Parathyroid adenoma (tissue), 2 donors: ENCODE measurements at regions not wholly inside any gene's neighbourhood (a gene's known extent, or its start where the extent isn't known, plus 50 kb on each side); places are given as distances from the start of the nearest gene placed in this dataset.
"Not testable (repeated sequence)": the region's sequence is repeated elsewhere in the genome, so short reads cannot be mapped to it uniquely, and the experiment has no call there.

ENCODE experiments used
- H2AFZ ChIP-seq: fragments of 300-600 bp; sonication (generic); one replicate; pipeline ENCODE4 v1.7.0; 2017; ENCODE audit warnings: antibody characterized with exemption, mild to moderate bottlenecking
- H3K27ac ChIP-seq: fragments of 300-600 bp; sonication (generic); one replicate; pipeline ENCODE4 v1.7.0; 2017
- H3K27me3 ChIP-seq: fragments of 300-600 bp; sonication (generic); one replicate; pipeline ENCODE4 v1.7.0; 2017; ENCODE audit warnings: low read length; ENCODE audit not compliant: control insufficient read depth, insufficient read depth
- H3K36me3 ChIP-seq: fragments of 300-600 bp; sonication (generic); one replicate; pipeline ENCODE4 v1.7.0; 2017; ENCODE audit warnings: low read length; ENCODE audit not compliant: control insufficient read depth, insufficient read depth
- H3K4me1 ChIP-seq: fragments of 300-600 bp; sonication (generic); one replicate; pipeline ENCODE4 v1.7.0; 2017; ENCODE audit warnings: control low read depth
- H3K4me2 ChIP-seq: fragments of 300-600 bp; sonication (generic); one replicate; pipeline ENCODE4 v1.7.0; 2017; ENCODE audit warnings: low read length
- H3K4me3 ChIP-seq: fragments of 300-600 bp; sonication (generic); one replicate; pipeline ENCODE4 v1.7.0; 2017; ENCODE audit warnings: low read depth, low read length
- H3K79me2 ChIP-seq: fragments of 300-600 bp; sonication (generic); one replicate; pipeline ENCODE4 v1.7.0; 2017; ENCODE audit warnings: control low read depth
- H3K9ac ChIP-seq: fragments of 300-600 bp; sonication (generic); one replicate; pipeline ENCODE4 v1.7.0; 2017; ENCODE audit warnings: mild to moderate bottlenecking
- H3K9me3 ChIP-seq: fragments of 300-600 bp; sonication (generic); one replicate; pipeline ENCODE4 v1.7.0; 2017; ENCODE audit warnings: low read length; ENCODE audit not compliant: control insufficient read depth
- TF ChIP-seq, protein P1 (sequence below): fragments of 300-600 bp; sonication (generic); IDR thresholded peaks from one replicate; pipeline ENCODE4 v1.7.0; 2017; ENCODE audit warnings: antibody characterized with exemption, mild to moderate bottlenecking
- donor health status: primary hyperparathyroidism.

DNA sequence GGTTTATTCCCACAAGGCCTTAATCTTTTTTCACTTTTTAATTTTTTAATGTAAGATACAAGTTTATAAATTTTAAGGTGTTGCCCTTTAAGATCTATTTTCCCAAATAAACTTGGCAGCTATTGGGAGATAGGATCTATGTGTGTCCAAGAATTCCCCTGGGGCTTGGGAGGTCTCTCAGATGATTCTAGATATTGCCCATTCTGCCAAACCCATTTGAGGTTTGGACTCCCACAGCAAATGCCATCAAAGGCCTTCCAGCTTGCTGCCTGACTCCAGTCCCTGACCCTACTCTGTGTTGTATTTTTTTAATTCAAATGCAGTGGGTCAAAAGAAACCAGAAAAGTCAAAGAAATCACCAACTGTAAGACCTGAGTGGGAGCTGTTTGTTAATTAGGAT lies 120.0 kb upstream of the CHRDL1 start:
- H3K4me1 ChIP-seq: peaks cover 10% of the 10 kb centered on the region
- no peak overlapping the region for H3K27ac ChIP-seq
- no peak overlapping the region for H3K4me2 ChIP-seq
- H3K27me3 ChIP-seq: no peaks in the 10 kb centered on the region
- no peak overlapping the region for H3K9ac ChIP-seq
- TF ChIP-seq, protein P1, sequence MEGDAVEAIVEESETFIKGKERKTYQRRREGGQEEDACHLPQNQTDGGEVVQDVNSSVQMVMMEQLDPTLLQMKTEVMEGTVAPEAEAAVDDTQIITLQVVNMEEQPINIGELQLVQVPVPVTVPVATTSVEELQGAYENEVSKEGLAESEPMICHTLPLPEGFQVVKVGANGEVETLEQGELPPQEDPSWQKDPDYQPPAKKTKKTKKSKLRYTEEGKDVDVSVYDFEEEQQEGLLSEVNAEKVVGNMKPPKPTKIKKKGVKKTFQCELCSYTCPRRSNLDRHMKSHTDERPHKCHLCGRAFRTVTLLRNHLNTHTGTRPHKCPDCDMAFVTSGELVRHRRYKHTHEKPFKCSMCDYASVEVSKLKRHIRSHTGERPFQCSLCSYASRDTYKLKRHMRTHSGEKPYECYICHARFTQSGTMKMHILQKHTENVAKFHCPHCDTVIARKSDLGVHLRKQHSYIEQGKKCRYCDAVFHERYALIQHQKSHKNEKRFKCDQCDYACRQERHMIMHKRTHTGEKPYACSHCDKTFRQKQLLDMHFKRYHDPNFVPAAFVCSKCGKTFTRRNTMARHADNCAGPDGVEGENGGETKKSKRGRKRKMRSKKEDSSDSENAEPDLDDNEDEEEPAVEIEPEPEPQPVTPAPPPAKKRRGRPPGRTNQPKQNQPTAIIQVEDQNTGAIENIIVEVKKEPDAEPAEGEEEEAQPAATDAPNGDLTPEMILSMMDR: no peak
- H3K79me2 ChIP-seq: no peaks in the 10 kb centered on the region
- H3K36me3 ChIP-seq: no peaks in the 10 kb centered on the region
- no peak overlapping the region for H3K4me3 ChIP-seq
- no peaks in the 10 kb centered on the region for H3K9me3 ChIP-seq
- no peak overlapping the region for H2AFZ ChIP-seq

DNA sequence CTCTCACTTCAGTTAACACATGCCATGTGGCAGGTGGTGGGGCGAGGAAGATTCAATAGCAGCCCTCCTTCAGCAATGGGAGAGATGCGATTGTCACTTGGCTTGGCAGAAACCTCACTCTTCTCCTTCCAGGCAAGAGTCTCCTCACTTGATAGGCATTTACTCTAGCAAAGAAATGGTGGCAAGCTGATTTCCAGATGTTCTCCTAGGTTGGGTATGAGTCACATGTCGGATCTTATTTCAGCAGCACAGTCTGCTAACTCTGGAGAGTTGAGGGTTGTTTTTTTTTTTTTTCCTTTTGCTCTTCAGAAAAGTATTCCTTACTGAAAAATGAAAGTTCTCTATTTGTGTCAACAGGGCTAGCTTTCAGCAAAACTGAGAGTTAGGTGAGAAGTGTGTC lies 119.5 kb upstream of the CHRDL1 start:
- peaks cover 10% of the 10 kb centered on the region for H3K4me1 ChIP-seq
- no peak overlapping the region for H2AFZ ChIP-seq
- H3K36me3 ChIP-seq: no peaks in the 10 kb centered on the region
- peak overlapping the region; percentile 41 for H3K27ac ChIP-seq
- H3K79me2 ChIP-seq: no peaks in the 10 kb centered on the region
- TF ChIP-seq, protein P1: no peak
- no peaks in the 10 kb centered on the region for H3K9me3 ChIP-seq
- no peak overlapping the region for H3K9ac ChIP-seq
- H3K4me2 ChIP-seq: no peak overlapping the region
- H3K4me3 ChIP-seq: no peak overlapping the region
- no peaks in the 10 kb centered on the region for H3K27me3 ChIP-seq

DNA sequence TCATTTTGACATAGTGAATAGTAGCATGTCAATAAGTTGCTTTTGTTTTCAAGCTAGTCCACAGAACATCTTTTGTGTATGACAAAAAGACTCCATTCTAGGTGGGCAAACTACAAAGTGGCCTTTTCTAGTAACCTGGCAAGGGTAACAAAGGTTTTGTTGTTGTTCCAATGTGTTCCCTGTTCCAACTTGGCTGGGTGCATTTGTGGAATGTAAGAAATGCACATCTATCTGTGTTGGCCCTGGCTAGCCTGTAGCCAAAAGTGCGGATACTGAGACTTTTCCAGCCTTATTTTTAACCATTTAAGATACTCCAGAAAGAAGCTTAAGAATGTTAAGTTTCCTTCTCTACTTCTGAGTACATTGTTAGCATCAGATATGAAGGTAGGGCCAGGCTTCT lies 118.7 kb upstream of the CHRDL1 start:
- no peak overlapping the region for H2AFZ ChIP-seq
- no peak overlapping the region for H3K9ac ChIP-seq
- no peaks in the 10 kb centered on the region for H3K27me3 ChIP-seq
- TF ChIP-seq, protein P1: no peak
- no peaks in the 10 kb centered on the region for H3K79me2 ChIP-seq
- H3K27ac ChIP-seq: peak overlapping the region; percentile 60
- H3K9me3 ChIP-seq: no peaks in the 10 kb centered on the region
- H3K4me3 ChIP-seq: no peak overlapping the region
- no peaks in the 10 kb centered on the region for H3K36me3 ChIP-seq
- H3K4me1 ChIP-seq: peaks cover 10% of the 10 kb centered on the region
- no peak overlapping the region for H3K4me2 ChIP-seq

DNA sequence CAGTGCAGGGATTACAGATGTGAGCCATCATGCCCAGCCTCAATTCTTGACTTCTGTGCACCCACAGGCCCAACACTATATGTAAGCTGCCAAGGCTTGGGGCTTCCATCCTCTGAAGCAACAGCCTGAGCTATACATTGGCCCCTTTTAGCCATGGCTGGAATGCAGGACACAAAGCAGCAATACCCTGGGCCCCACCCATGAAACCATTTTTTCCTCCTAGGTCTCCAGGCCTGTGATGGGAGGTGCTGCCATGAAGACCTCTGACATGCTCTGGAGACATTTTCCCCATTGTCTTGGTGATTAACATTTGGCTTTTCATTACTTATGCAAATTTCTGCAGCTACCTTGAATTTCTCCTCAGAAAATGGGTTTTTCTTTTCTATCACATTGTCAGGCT lies 109.1 kb upstream of the CHRDL1 start:
- not testable (repeated sequence) for H3K27me3 ChIP-seq, H3K4me3 ChIP-seq, H3K4me1 ChIP-seq, H3K9me3 ChIP-seq, H3K27ac ChIP-seq, H3K36me3 ChIP-seq, H2AFZ ChIP-seq, H3K4me2 ChIP-seq, H3K79me2 ChIP-seq, H3K9ac ChIP-seq

DNA sequence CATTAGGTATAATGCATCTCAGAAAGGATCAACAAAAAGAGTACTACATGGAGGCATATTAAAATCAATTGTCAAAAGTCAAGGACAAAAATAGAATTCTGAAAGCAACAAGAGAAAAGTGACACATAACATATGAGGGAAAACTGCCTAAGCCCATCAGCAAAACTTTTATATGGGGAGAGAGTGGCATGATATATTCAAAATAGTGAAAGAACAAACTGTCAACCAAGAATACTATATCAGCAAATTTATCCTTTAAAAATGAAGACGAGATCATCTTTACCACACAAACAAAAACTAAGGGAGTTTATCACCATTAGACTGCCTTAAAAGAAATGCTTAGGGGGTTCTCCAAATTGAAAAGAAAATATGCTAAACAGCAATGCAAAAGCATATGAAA lies 86.4 kb upstream of the CHRDL1 start:
- H2AFZ ChIP-seq: no peak overlapping the region
- no peaks in the 10 kb centered on the region for H3K36me3 ChIP-seq
- no peak overlapping the region for H3K4me3 ChIP-seq
- no peak overlapping the region for H3K4me2 ChIP-seq
- no peaks in the 10 kb centered on the region for H3K27me3 ChIP-seq
- H3K9ac ChIP-seq: no peak overlapping the region
- no peaks in the 10 kb centered on the region for H3K4me1 ChIP-seq
- H3K79me2 ChIP-seq: no peaks in the 10 kb centered on the region
- H3K27ac ChIP-seq: no peak overlapping the region
- H3K9me3 ChIP-seq: no peaks in the 10 kb centered on the region
- TF ChIP-seq, protein P1: no peak
